NCI-H446 treated with DMSO at 0.1 percent for 48 hours (cell line): ENCODE measurements at regions not wholly inside any gene's neighbourhood (a gene's known extent, or its start where the extent isn't known, plus 50 kb on each side); places are given as distances from the start of the nearest gene placed in this dataset.
"Not testable (repeated sequence)": the region's sequence is repeated elsewhere in the genome, so short reads cannot be mapped to it uniquely, and the experiment has no call there.

Experiments used
- DNase-seq: peaks from one replicate; lab custom pipeline; 2025; lab: John Stamatoyannopoulos, UW

DNA sequence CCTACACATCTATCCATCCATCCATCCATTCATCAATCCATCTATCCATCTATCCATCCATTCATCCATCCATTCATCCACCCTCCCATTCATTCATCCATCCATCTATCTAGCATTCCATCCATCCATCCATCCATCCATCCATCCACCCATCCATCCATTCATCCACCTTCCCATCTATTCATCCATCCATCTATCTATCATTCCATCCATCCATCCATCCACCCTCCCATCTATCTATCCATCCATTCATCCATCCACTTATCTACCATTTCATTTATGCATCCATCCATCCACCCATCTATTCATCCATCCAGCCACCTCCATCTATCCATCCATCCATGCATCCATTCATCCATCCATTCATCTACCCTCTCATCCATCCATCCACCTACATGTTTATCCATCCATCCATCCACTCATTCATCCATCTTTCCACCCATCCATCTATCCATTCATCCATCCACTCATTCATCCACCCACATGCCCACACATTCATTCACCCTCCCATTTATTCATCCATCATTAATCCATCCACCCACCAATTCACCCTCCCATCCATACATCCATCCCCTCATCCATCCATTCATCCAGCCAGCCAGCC is 258.5 kb downstream of the CRLF2 start:
- DNase-seq: no peak

DNA sequence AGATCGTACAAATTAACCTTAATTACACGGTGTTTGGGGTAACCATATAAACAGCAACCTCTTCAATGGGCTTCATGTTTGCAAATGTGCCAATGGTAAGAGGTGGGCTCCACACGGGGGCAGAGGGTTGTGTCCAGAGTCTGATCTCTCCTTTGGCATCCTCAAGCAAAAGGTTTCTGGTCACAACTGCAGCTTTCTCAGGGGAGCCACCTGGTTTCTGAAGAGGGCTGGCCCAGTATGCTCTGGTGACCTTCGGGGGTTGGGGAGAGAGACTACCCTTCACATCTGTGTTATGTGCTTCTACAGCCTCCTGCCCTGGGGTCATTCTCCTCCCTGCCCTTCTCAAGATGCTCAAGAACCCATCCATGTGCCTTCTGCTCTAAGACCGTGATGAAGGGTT is 259.6 kb downstream of the CRLF2 start:
- DNase-seq: no peak

DNA sequence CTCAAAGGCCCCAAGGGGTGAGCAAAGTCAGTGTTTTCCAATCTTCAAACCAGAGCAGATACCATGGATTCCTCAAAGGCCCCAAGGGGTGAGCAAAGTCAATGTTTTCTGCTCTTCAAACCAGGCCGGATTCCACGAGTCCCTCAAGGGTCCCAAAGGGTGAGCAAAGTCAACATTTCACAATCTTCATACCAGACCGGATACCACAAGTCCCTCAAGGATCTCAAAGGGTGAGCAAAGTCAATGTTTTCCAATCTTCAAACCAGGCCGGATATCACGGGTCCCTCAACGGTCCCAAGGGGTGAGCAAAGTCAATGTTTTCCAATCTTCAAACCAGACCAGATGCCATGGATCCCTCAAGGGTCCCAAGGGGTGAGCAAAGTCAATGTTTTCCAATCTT is 265.2 kb downstream of the CRLF2 start:
- DNase-seq: not testable (repeated sequence)

DNA sequence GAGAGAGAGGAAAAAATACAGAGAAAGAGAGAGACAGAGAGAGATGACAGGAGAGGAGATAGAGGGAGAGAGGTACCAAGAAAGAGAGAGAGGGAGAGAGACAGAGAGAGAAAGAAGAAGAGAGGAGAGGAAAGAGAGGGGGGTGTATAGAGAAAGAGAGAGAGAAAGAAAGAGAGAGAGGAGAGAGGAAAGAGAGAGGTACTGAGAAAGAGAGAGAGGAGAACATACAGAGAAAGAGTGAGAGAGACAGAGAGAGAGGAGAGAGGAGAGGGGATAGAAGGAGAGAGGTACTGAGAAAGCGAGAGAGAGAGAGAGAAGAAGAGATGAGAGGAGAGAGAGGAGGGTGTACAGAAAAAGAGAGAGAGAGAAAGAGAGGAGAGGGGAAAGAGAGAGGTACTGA is 269.4 kb downstream of the CRLF2 start:
- no peak for DNase-seq

DNA sequence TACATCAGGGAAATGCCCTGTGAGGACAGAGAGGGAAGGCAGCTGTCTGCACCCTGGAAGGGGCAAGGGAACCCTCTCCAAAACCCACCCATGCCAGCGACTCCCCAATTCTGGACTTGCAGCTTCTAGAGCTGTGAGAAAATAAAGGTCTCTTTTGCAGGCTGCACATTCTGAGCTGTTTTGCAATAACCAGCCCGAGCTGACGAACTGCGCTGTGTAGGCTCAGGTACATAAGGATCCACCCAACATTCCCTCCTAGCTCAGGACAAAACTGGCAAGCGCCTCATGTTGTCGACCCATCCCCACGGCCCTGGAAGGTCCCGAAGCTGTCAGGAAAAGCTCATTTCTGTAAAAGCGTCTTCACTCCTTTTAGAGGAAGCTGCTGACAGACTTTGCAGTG is 271.8 kb downstream of the CRLF2 start:
- no peak for DNase-seq

DNA sequence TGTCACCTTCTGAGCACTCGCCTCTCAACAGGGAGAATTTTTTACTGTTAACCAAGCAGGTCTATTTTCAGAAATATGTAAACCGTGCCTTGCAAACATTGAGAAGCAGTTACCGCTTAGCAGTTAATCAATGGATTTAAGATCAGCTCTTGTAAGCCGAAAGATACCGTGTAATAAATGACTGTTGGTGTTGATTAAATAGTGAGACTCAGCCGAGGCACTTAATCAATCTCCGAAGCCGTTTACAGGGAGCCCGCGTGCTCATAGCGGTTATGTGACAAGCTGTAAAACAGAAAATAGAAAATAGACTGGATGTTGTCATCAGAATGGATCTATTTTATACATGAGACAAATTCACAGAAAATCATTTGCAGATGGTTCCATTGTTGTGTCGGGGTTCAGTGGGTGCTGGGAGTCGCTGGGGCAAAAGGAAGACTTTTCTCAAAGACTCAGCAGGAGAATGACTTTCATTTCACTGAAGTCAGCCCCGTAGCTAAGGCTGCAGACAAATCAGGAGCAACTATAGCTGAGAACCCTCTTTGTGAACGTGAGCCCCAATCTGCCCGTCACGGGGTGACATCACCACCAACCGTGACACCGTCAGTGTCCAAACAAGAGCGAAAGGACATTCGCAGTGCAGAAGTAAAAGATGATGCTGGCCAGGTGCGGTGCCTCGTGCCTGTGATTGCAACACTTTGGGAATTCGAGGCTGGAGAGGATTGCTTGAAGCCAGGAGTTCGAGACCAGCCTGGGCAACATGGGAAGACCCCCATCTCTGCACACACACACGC is 275.3 kb downstream of the CRLF2 start:
- no peak for DNase-seq

DNA sequence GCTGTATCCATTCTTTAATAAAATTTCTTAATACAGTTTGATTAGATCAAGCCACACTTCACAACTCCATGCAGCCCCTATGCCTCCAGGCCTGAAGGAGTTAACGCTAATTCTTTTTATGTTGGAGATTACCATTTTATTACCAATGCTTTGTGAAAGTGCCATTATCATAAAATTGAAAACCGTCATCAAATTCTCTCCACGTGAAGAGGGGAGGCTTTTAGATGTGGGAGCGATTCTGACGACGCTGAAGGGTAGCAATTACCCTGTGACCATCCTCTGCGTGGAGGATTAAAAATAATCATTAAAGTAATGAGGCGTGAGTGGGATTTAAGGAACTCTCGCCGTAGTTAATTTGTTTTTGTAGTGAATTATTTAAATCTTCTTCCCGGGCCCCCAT is 278.8 kb downstream of the CRLF2 start:
- no peak for DNase-seq

DNA sequence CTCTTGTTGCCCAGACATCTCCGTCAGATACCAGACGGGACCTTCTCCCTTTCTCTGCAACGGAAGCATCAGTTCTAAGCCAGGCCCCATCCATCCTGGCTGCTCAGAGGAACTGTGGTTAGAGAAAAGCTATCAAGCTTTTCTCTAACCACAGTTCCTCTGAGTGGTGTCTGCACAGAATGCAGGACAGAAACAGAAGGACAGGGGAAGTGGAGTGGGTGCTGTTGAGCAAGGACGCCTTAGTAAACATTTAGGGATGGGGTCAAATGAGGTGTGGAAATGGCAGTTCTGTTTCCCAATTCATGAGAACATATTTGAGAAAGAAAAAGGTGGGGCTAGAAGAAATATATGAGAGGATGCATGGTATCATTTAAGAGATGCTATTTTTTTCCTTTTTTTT is 283.8 kb downstream of the CRLF2 start:
- no peak for DNase-seq

DNA sequence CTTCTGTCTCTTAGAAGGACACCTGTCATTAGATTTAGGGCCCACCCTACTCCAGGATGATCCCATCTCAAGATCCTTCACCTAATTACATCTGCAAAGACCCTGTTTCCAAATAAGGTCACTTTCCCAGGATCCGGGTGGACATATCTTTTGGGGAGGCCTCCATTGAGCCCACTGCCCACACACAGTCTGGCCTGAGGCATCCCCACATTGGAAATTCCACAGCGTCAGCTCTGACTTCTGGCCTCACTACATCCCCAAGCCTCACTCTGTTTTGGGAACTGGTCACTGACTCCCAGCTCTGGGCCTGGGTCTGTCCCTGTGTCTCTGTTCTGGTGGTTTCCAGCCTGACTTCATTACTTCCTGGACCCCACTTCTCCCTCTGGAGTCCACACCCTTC is 285.5 kb downstream of the CRLF2 start:
- DNase-seq: no peak

DNA sequence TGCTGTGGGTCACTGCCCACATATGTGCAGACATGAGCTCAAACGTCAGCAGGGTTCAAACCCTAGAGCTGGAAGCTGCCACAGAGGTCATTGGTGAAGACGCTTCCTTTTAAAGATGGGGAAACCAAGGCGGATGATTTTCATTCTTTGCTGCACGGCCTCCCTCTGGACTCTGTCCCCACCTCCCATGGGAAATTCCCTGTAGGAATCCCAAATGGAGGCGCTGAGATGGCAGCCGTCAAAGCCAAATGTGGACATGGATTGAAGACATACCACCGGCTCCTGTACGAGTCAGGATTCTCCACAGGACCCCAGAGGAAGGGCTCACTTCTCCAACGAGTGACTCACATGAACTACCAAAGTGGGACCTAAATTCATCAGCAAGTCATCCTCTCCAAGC is 286.4 kb downstream of the CRLF2 start:
- no peak for DNase-seq

DNA sequence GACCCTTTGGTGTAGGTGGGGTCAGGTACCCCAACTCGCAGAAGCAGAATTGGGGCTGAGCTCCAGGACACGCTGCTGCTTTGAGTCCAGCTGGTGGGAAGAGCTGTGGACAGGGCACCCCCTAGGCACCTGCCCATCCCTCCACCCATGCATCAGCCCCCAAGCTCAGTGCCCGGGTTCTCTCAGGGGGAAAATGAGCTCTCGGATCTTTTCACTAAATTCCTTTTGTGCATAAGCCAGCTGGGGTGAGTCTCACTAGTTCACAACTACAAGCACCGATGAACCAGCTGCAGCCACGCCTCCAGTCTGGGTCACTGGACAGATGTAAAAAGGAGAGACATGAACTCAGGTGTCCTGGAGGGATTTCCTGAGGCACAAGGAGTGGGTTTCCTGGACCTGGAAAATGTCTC is 286.8 kb downstream of the CRLF2 start:
- DNase-seq: no peak

DNA sequence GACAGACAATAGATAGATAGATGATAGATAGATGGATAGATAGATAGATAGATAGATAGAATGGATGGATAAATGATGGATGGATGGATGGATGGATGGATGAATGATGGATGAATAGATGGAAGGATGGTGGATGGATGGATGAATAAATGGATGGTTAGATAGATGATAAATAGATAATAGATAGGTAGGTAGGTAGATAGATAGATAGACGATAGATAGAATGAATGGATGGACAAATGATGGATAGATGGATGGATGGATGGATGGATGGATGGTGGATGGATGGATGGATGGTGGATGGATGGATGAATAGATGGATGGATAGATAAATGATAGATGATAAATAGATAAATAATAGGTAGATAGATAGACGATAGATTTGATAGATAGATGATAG is 287.4 kb downstream of the CRLF2 start:
- no peak for DNase-seq

DNA sequence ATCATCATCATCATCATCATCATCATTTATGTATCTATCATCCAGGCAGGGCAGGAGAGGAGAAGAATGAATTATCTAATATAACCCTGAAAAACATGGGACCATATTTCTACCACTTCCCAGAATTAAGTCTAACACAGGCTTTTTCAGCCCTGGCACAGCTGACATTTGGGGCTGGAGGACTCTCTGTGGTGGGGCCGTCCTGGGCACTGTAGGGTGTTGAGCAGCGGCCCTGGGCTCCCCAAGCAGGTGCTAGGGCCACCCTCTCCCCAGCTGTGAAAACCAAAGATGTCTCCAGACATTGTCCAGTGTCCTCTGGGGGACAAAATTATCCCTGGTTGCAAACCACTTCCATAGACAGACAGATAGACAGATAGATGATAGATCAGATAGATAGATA is 288.4 kb downstream of the CRLF2 start:
- DNase-seq: no peak

DNA sequence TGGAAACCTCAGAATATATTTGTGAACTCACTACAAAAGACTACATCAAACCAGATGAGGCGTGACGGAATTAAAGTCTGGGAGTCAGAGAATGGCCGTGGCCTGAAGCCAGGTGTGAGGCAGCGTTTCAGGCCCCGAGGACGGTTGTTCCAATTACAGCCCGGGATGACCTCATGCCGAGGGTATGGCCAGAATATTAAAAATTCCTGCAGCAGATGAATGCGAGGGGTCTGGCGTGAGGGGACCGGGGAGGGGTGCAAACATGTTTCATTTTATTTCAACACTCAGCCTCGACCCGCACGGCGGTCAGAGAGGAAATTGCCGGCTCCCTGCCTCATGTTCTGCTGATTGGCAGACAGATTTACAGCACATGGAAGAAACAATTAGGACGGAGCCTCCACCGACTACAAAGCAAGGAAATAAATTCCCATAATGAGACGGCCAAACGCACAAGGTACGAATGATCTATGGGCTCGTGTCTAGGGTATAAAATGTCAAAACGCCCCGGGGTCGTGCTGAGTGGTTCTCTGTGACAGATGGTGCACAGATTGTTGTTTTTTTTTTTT is 289.7 kb downstream of the SHOX start:
- DNase-seq: no peak

DNA sequence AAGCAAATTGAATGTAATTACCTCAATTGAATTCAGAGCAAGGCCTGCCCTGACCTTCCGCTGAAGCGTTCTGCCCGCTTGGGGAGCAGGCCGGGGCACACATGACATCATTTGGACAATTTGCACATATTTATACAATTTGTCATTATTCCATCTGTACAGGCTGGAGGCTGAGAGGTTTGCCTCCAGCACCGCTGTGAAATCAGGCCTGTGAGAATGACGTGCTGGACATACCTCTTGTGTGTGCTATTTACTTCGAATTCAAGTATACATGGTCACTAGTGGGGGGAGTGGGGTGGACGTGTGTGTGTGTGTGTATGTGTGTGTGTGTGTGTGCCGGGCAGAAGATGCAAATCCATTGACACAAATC is 285.6 kb downstream of the SHOX start:
- DNase-seq: no peak

DNA sequence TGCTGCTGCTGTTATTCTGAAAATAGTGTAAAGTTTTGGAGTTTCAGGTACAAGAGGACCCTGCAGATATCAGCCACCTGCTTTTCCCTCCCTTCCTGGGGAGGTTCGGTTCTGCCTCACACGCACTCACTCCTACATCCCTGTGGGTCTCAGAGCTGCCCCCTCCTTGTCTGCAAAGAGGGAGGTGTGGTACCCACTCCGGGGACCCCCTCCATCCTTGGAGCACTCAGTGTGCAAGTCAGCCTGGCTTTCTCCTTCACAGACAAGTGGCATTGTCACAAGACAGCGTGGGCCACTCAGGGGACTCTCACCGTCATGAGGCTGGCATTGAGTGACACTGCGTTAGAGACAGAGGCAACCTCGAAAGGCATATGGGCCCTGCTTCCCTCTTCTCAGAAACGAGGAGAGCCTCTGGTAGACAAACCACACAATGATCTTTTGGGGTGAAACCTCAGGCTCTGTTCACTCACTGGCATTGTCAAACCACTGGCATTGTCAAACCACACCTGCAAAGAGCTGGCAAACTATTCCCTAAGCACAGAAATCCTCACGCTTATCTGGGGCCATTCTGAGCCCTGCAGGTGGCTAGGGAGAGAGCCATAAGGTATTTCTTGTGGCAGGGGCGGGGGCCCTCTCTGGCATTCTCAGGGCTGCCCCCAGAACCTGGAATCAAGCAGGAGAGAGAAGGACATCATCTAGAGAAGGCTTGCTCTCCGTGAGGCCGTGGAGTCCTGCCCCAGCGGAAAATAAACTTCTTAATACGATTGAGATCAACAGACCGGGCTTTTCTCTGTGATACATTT is 285.0 kb downstream of the SHOX start:
- DNase-seq: no peak

DNA sequence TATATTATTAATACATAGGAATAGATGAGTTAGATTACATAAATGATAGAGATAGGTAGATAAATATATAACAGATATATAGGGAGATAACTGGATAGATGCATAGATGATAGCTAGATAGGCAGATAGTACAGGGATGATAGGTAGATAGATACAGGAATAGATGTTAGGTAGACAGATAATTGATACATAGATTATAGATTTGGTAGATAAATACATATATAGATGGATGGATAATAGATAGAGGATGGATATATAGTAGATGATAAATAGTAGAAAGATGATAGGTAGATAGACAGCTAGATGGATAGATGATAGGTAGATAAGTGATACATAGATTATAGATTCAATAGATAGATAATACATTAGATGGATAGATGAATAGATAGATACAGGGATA is 283.6 kb downstream of the SHOX start:
- DNase-seq: no peak

DNA sequence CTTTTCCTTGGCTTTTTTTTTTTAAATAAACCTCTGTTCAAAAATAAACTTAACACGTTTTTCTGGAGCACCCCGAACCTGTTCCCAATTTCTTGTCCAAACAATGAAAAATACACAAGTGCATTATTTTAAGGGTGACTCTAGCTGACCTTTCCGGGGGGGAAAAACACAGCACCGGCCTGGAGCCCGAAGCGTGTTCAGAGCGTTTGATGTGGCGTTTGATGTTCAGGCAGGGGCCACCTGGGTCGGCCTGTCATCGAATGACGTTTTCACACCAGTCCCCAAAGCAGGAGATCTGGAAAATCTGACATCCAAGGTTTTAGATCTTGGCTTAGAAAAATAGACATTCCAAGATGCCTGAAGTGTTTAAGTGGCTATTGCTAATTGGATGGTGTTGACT is 282.1 kb downstream of the SHOX start:
- no peak for DNase-seq

DNA sequence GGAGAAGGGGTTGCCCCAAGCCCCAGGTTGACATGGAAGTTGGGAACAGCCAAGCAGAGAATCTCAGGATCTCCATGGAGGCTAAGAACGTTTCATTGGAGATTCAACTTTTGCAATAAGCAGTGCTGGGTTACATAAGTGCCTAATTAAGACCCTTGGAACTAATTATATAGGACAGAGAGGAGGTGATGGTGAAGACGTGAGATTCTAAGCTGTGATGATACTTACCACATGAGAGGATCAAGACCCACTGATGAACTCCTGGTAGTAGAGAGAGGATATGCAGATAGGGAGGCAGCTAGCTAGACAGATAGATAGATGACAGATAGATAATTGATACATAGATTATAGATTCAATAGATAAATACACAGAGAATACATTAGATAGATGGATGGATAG is 278.5 kb downstream of the SHOX start:
- not testable (repeated sequence) for DNase-seq

DNA sequence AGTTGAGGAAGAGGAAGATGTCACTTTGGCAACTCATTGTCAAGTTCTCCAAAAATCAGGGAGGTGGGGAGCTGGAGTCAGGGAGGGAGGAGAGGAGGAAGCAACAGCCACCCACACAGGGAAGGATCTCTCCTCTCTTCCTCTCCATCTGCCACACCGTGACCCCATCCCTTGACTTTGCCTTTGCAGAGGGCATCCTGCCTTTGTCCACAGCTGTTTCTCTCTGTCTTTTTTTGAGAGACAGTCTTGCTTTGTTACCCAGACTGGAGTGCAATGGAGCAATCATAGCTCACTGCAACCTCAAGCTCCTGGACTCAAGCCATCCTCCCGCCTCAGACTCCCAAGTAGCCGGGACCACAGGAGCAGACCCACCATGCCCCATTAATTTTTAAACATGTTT is 276.0 kb downstream of the SHOX start:
- DNase-seq: no peak

DNA sequence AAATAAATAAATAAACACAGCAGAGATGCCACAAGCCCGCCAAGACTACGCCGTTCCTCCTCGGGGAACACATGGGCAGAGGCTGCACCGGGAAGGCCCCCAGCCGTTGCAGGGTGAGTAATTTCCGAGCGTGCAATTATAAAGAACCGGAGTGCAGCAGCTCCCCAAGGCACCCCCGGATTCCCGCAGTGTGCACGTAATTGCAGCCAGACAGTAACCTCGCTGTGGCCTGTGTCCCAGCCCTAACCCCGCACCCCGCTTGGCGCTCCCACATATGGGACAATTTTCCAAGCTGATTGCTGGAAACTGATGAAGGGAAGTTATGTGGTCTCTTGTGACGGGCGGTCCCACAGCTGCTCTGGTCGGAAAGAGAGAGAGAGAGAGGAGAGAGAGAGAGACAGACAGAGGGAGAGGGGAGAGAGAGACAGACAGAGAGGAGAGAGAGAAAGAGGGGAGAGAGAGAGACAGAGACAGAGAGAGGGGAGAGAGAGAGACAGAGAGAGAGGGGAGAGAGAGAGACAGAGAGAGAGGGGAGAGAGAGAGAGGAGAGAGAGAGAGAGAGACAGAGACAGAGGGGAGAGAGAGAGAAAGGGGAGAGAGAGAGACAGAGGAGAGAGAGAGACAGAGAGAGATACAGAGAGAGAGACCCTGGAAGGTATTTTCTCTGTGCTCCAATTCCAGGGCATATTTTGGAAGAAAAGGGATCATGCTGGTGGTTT is 275.4 kb downstream of the SHOX start:
- no peak for DNase-seq

DNA sequence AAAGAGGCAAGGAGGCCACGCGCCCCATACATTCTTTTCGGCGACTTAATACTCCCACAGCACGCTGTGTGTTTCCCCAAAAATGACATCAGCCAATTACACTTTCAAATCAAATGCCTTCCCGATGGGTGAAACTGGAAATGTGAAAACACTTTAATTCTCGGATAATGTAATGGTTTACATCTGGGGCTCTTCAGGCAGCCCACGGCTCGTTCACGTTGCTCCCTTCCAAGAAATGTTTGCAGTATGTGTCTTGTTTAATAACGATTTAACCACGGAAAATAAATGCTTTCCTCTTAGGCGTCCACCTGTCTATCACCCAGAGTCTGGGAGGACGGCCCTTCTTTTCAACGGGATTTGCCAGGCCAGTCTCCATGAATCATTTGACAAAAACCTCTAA is 272.5 kb downstream of the SHOX start:
- no peak for DNase-seq
